Fibroblast of skin of left quadriceps (primary cell): ENCODE measurements at regions not wholly inside any gene's neighbourhood (a gene's known extent, or its start where the extent isn't known, plus 50 kb on each side); places are given as distances from the start of the nearest gene placed in this dataset.
A peak's percentile ranks its signal among the peaks of the same experiment; 100 is the strongest.
"Not testable (repeated sequence)": the region's sequence is repeated elsewhere in the genome, so short reads cannot be mapped to it uniquely, and the experiment has no call there.

Experiments used
- DNase-seq, 2 experiments: peaks; one replicate each; pipeline ENCODE4 v3.0.0-alpha.2; 2013; ENCODE audit warnings: low read depth in 2 of 2

GRCh38 chr3:34872406-34872805 lies 766.9 kb upstream of the ARPP21 start:
- no peak for DNase-seq

DNA sequence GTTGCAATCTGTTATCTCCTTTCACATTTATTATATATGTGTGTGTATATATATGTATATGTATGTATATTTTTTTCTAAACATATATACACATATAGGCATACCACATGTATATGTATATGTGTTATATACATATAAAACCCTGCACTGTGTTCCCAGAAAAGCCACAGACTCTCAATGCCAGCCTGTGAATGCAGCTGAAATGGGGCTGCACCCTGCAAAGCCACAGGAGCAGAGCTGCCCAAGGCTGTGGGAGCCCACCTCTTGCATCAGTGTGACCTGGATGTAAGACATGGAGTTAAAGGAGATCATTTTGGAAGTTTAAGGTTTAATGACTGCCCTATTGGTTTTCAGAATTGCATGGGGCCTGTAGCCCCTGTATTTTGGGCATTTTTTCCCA lies 762.3 kb upstream of the ARPP21 start:
- DNase-seq, result no peak

GRCh38 chr3:34878488-34878887 lies 760.8 kb upstream of the ARPP21 start:
- DNase-seq, result no peak

- DNase-seq, result no peak
Observed at GRCh38 chr3:34881026-34881425, 758.3 kb upstream of the ARPP21 start.

GRCh38 chr3:34882764-34883163 lies 756.6 kb upstream of the ARPP21 start:
- no peak for DNase-seq

- no peak for DNase-seq
Observed at GRCh38 chr3:34884007-34884406, 755.3 kb upstream of the ARPP21 start.

DNA sequence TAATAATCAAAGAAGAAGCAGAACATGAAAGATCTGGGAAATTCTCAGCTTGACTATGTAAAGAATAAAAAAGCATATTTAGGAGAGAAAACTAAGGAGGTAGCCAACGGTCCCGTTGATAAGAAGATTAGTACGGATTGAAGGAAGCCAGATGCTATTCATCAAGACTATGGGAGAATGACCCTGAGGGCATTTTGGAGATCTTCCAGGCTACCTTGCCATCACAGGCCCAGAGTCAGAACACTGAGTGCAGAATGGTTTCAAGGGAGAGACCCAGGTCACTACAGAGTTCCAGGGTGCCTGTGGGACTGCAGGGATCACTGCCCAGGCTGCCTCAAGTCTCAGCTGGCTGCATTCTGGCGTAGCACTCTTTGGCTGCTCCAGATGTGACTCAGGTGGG lies 752.9 kb upstream of the ARPP21 start:
- DNase-seq, result no peak

GRCh38 chr3:34889641-34890040 lies 749.7 kb upstream of the ARPP21 start:
- DNase-seq, result no peak

GRCh38 chr3:34890247-34890646 lies 749.1 kb upstream of the ARPP21 start:
- no peak for DNase-seq

GRCh38 chr3:34891941-34892340 lies 747.4 kb upstream of the ARPP21 start:
- no peak for DNase-seq

DNA sequence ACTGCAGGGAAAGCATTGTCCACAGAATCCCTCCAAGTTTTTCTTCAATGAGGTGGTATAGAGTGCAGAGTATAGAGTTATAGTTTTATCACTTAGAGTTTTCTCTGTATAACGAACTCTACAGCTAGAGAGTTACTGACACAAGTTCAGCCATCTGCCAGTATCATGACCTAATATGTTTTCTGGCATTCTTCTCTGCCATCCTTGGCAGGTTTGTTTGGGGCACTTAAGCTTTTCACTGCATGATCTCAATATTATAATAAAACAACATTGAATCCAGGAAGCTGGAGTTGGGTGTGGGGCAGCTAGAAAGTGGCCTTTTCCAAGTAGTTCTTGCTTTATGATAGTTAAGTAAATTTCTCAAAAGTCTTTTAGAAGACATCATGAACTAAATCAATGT lies 743.5 kb upstream of the ARPP21 start:
- DNase-seq, result no peak

GRCh38 chr3:34909679-34910078 lies 729.6 kb upstream of the ARPP21 start:
- not testable (repeated sequence) for DNase-seq

- DNase-seq, result no peak
Observed at GRCh38 chr3:34919025-34919424, 720.3 kb upstream of the ARPP21 start.

DNA sequence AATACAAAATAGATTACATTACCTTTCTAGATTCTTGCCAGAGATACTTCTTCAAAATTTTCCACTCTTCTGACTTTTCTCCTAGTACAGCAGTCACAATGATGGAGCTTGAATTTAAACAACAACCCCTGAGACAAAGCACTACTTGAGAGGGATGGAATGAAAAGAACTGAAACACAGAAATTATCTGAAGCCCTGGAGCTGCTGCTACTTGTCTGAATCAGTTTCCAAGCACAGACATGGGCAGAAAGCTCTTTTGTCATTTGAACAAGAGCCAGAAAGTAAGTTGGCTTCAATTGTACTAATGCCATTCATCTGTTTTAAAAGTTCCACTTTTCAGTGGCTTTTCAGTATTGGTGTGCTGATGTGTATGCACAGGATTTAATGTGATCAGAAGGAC lies 718.5 kb upstream of the ARPP21 start:
- no peak for DNase-seq

- no peak for DNase-seq
Observed at GRCh38 chr3:34924961-34925360, 714.4 kb upstream of the ARPP21 start.

DNA sequence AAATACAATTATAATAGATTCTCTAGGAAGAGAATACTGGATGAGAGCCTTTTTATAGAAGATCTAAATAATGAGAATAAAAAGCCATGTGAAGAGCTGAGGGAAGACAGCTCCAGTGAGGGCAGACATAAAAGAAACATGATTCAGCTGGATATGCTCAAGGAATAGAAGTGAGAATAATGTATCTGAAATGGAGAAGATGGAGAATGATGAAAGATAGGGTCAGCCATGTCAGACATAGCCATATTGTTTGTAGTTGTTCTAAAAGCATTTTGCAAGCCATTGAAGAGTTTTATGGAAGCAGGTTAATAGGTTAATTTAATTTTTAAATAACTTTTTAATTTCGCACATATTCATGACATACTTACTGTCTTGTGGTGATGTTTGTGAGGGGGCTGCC lies 713.5 kb upstream of the ARPP21 start:
- no peak for DNase-seq

DNA sequence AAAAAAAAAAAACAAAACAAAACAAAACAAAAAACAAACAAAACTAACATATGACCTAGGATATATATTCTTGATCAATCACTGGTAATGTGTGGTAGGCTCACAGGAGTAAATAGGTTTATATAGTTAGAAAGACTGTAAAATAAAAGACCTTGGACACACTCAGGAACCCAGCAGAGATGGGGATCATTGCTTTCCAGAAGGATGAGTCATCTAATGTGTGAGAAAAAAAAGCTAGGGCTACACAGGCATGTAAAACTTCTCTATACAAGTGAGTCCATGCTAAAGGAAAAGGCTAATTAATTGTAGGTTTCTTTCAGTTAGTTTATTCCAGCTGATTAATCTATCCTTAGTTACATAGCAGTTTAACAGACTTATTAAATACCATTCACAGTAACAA lies 710.3 kb upstream of the ARPP21 start:
- DNase-seq, result no peak

GRCh38 chr3:34934660-34935059 lies 704.7 kb upstream of the ARPP21 start:
- no peak for DNase-seq

DNA sequence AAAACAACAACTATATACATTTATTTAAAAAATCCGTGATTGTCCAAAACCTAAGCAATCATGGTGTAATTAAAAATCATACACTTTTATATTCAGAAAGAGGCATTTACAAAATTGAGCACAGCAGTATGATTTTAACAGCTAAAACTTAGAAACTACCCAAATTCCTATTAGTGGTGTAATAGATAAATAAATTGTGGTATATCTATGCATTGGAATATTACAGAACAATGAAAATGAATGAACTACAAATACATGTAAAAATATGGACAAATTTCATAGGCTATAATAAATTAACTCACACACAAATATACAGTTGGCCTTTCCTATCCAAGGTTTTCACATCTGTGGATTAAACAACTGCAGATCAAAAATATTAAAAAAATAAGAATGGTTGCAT lies 700.5 kb upstream of the ARPP21 start:
- no peak for DNase-seq

DNA sequence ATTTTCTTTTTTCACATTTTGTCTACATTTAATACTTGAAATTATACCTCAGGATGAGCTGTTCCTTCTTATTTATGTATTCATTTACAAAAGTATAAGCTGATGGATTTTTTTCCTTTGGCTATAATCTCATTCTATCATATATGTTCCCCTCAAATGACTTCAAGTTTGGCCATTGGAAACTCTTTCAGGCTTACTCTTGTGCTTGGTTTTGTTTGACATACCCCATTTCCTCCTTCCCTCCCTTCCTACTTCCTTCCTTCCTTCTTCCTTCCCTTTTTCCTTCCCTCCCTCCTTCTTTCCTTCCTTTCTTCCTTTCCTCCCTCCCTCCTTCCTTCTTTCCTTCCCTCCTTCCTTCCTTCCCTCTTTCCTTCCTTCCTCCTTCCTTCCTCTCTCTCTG lies 697.1 kb upstream of the ARPP21 start:
- no peak for DNase-seq

DNA sequence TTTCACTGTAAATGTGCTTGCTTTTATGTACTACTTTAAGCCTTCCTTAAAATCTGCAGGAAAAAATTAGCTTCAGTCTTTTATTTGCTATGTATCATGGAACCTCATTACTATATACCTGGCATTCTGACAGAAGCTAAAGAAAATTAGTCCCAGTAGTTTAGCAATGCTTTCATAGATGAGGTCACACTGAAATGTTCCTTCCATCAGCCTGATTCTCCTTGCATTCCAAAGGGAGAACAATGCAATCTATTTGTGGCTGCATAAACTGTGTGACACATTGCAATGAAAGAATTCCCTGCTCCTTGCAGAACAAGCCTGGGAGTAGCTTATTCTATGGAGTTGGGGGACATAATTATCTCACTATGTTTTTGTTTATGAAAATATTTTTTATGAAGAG lies 691.5 kb upstream of the ARPP21 start:
- peak; percentile 66 to 74 for DNase-seq

GRCh38 chr3:34948517-34948916 lies 690.8 kb upstream of the ARPP21 start:
- DNase-seq, result peak in 1 of 2 experiments; percentile 11

GRCh38 chr3:34955680-34956079 lies 683.6 kb upstream of the ARPP21 start:
- no peak for DNase-seq

DNA sequence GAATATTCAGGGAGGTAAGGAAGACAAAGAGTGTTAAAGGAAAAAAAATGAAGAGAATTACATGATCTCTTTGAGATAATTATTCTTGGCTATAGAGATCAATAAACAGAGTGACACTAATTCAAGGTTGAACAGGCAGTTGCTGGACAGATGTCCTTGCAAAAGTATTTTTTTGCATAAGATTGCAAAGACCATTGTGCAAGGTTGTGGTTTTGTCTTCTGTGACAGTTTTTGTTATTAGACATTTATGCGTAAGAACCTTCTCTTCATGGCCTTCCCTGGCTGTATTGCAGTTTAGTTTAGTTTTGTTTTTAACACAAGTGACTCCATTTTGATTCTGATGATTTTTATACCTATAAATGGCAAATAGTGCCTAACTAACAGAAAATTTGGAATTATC lies 682.8 kb upstream of the ARPP21 start:
- no peak for DNase-seq

DNA sequence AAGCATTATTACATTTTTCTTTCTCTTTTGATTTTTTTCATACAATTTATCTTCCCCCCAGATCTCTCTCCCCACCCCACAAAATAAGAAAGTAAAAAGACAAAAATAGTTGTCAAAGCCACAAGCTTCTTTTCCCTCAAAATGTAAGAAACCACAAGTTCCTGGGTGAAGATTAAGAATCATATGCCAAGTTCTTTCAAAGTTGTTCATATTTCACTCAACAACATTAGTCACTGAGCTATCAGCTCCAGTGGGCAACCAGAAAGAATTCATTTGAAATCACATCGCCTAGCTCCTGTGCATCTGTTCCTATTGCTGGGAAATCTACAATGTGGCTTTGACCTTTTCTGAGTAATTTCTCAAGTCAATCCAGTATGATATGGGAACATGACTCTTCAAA lies 681.6 kb upstream of the ARPP21 start:
- peak; percentile 49 to 60 for DNase-seq
